ENCODE measurements at regions not wholly inside any gene's neighbourhood (a gene's known extent, or its start where the extent isn't known, plus 50 kb on each side); places are given as distances from the start of the nearest gene placed in this dataset.

GRCh38 chr6:16857969-16858592 lies 96.8 kb upstream of the ATXN1 start:
- TF ChIP-seq, protein P1, sequence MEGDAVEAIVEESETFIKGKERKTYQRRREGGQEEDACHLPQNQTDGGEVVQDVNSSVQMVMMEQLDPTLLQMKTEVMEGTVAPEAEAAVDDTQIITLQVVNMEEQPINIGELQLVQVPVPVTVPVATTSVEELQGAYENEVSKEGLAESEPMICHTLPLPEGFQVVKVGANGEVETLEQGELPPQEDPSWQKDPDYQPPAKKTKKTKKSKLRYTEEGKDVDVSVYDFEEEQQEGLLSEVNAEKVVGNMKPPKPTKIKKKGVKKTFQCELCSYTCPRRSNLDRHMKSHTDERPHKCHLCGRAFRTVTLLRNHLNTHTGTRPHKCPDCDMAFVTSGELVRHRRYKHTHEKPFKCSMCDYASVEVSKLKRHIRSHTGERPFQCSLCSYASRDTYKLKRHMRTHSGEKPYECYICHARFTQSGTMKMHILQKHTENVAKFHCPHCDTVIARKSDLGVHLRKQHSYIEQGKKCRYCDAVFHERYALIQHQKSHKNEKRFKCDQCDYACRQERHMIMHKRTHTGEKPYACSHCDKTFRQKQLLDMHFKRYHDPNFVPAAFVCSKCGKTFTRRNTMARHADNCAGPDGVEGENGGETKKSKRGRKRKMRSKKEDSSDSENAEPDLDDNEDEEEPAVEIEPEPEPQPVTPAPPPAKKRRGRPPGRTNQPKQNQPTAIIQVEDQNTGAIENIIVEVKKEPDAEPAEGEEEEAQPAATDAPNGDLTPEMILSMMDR (IDR thresholded peaks at IDR 0.05) = no peak
- TF ChIP-seq ZFX (IDR thresholded peaks at IDR 0.05; ENCODE audit: borderline replicate concordance) = no peak

Data from 22Rv1 (cell line).